ENCODE measurements at regions not wholly inside any gene's neighbourhood (a gene's known extent, or its start where the extent isn't known, plus 50 kb on each side); places are given as distances from the start of the nearest gene placed in this dataset.

DNA sequence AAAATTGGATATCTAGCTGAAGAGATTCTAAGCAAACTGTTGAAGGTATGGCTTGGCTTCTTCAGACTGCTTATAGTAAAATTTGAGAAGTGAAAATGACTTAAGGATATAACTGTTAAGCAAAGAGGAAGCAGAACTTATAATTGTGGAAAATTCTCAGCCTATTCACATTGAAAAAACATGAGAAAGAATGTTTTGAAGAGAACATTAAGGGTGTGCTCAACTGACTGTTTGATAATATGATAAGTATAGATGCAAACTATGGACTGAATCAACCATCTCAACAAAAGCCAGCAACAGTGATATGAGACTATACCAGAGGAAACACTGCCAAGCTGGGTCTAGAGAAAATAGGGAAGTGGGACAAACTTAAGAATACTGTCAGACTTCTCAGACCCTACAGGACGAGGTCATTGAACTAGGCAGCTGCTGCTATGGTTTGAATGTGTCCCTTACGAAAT is 133.1 kb upstream of the PPP1R3A start:
- peaks cover 14% of the 10 kb centered on the region for H3K4me1 Mint-ChIP-seq
- no peaks in the 10 kb centered on the region for H3K36me3 Mint-ChIP-seq (ENCODE audit: low read depth)
- H3K27me3 Mint-ChIP-seq, result no peaks in the 10 kb centered on the region

DNA sequence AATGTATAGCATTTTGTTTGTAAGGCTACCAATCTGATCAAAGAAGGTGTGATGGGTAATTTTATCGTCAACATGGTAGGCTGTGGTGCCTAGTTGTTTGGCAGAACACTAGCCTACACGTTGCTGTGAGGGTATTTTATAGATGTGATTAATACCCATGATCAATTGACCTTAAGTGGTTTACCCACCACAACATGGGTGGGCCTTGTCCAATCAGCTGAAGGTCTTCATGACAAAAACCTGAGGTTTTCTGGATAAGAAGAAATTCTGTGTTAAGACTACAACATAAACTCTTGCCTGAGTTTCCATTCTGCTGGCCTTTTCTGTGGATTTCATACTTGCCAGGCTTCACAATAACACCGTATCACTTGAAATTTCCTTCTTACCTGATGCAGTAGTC is 131.8 kb upstream of the PPP1R3A start:
- POLR2A ChIA-PET, result no interaction called here
- no peak for DNase-seq
- CTCF ChIA-PET, result no interaction called here
- no peaks in the 10 kb centered on the region for H3K36me3 Mint-ChIP-seq (ENCODE audit: low read depth)
- no peak overlapping the region for H3K27ac Mint-ChIP-seq
- no peaks in the 10 kb centered on the region for H3K9me3 Mint-ChIP-seq
- peaks cover 14% of the 10 kb centered on the region for H3K4me1 Mint-ChIP-seq
- H3K4me3 Mint-ChIP-seq, result no peak overlapping the region
- no peaks in the 10 kb centered on the region for H3K27me3 Mint-ChIP-seq

More for the DNA sequence above, 133.1 kb upstream of the PPP1R3A start:
- Mint-ChIP-seq H3K27ac (no peak overlapping the region), H3K4me3 (no peak overlapping the region), H3K9me3 (no peaks in the 10 kb centered on the region)
- POLR2A ChIA-PET, result no interaction called here
- CTCF ChIA-PET, result no interaction called here
- no peak for DNase-seq

DNA sequence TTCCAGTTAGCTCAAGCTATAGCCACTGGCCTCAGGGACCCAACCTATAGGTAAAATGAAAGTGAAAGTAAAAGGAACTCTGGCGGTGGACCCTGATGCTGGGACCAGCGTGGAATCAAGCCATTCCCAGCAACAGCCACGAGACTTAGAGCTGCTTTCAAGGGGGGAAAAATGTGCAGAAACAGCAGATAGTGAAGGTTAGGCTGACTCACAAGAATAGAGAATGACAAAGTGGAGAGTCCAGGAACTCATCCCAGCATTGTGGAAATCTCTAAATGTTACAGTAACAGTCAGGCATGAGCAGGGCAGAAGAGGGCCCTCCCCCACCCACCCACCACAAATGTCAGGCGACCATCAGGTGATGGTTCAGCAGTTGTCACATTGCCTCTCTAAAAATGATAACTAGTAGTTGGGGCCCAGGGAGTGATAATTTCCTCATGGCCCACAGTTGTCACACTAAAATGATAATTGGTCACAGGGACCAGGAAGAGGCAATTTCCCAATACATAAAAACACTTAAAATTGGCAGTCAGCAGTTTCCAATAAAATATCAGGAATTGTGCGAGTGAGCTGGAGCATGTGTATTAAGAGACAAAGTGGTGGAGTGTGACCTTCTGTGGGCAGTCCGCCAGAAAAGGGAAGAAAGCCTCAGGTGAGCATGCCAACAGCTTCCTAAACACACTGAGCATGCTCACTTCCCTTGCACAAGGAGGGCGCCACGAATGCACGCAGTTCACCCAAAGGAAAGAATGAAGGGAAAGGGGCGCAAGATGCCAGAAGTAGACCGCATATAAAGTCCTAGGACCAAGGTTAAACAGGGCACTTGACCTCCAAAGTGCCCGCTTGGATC is 129.8 kb upstream of the PPP1R3A start:
- POLR2A ChIA-PET, result no interaction called here
- no peaks in the 10 kb centered on the region for H3K36me3 Mint-ChIP-seq (ENCODE audit: low read depth)
- H3K9me3 Mint-ChIP-seq, result no peaks in the 10 kb centered on the region
- peak overlapping the region; percentile 20 for H3K27ac Mint-ChIP-seq
- H3K27me3 Mint-ChIP-seq, result no peaks in the 10 kb centered on the region
- CTCF ChIA-PET, result no interaction called here
- peak overlapping the region; percentile 76 for H3K4me3 Mint-ChIP-seq
- DNase-seq, result no peak
- peaks cover 14% of the 10 kb centered on the region for H3K4me1 Mint-ChIP-seq

DNA sequence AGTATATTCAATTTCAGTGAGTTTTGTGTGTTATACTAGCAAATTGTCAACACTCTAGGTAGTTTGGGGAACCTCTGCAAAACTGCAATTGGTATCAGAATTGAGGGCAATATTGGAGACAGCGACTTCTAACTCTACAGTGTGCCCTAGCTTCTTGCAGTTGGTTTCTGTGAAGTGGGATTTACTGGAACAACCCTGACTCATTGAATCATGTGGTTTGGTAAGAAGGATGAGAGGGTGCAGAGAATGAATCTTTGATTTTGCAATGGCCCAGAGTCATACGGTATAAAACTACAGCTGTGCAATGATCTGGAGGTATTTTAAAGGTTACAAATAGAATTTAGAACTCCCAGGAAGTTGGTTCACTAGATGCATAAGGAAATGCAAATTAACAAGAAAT is 129.1 kb upstream of the PPP1R3A start:
- no peak for DNase-seq
- Mint-ChIP-seq H3K9me3 (no peaks in the 10 kb centered on the region), H3K36me3 (ENCODE audit: low read depth) (no peaks in the 10 kb centered on the region), H3K4me3 (peak overlapping the region; percentile 76), H3K4me1 (peaks cover 14% of the 10 kb centered on the region), H3K27me3 (no peaks in the 10 kb centered on the region), H3K27ac (no peak overlapping the region)
- ChIA-PET POLR2A (no interaction called here), CTCF (no interaction called here)

DNA sequence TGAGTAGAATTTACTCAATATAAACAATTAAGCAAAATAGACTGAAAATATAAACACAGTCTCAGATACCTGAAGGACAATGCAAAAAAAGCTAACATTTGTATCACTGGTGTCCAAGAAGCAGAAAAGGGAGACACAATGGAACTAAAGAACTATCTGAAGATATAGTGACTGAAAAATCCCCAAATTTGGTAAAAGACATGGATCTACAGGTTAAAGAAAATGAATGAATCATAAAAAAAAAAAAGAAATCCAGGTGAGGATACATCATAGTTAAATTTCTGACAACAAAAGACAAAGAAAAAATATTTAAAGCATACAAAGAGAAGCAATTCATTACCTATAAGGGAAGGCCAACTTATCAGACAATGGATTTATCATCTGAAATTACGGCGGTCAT is 114.7 kb upstream of the PPP1R3A start:
- DNase-seq, result no peak
- CTCF ChIA-PET, result no interaction called here
- H3K9me3 Mint-ChIP-seq, result no peaks in the 10 kb centered on the region

DNA sequence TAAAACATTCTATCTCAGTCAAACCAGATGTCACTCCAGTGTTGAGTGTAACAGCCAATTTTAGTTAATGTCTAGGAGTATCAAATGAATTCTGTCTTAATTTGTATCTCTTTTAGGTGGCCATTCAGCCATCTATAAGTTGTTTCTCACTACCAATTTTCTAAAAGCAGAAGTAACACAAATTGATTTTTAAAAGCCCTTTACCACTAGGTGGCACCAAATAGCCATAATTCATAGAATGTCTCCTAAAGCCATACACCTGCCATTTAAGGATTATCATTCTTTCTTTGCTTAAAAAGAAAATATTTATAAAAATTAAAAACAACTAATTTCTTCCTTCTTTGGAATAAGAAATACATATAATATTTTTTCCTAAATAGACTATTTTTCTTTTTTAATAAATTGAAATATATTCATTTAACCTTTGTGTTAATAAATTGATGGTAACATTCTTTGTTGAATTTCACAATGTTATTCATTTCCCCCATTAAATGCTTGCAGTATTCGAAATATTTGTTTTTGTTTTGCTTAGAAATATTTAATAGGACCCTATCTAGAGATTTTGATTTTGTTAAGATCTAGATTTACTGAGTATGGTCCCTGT is 107.8 kb upstream of the PPP1R3A start:
- CTCF ChIA-PET, result no interaction called here

More for the DNA sequence above, 114.7 kb upstream of the PPP1R3A start:
- Mint-ChIP-seq H3K27me3 (no peaks in the 10 kb centered on the region), H3K4me3 (no peak overlapping the region), H3K4me1 (no peaks in the 10 kb centered on the region), H3K36me3 (ENCODE audit: low read depth) (no peaks in the 10 kb centered on the region), H3K27ac (no peak overlapping the region)
- POLR2A ChIA-PET, result no interaction called here

DNA sequence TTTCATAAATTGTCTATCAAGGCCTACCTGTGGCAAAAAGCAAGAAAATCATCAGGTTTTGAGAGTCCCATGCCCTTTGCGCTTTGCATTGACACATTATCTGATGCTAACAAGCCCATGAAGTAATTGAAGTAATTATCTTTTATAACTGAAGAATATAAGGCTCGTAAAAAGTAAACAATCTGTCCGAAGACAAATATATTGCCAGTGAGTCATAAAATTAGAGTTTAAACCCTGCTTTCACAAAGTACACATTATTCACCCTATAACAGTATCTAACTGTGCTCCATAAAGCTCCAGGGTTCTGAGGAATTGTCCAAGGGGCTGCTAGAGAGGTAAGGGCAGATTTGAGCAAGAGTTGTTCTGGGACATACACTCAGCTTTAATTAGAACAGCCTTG is 102.3 kb upstream of the PPP1R3A start:
- Mint-ChIP-seq H3K4me3 (no peak overlapping the region), H3K27me3 (no peaks in the 10 kb centered on the region), H3K9me3 (no peaks in the 10 kb centered on the region), H3K4me1 (no peaks in the 10 kb centered on the region), H3K27ac (no peak overlapping the region), H3K36me3 (ENCODE audit: low read depth) (no peaks in the 10 kb centered on the region)
- CTCF ChIA-PET, result no interaction called here
- DNase-seq, result no peak
- POLR2A ChIA-PET, result no interaction called here

More for the DNA sequence above, 107.8 kb upstream of the PPP1R3A start:
- H3K27me3 Mint-ChIP-seq, result no peaks in the 10 kb centered on the region
- no peak overlapping the region for H3K4me3 Mint-ChIP-seq
- H3K9me3 Mint-ChIP-seq, result no peaks in the 10 kb centered on the region
- H3K27ac Mint-ChIP-seq, result no peak overlapping the region
- POLR2A ChIA-PET, result no interaction called here
- H3K36me3 Mint-ChIP-seq (ENCODE audit: low read depth), result no peaks in the 10 kb centered on the region
- no peaks in the 10 kb centered on the region for H3K4me1 Mint-ChIP-seq
- no peak for DNase-seq

DNA sequence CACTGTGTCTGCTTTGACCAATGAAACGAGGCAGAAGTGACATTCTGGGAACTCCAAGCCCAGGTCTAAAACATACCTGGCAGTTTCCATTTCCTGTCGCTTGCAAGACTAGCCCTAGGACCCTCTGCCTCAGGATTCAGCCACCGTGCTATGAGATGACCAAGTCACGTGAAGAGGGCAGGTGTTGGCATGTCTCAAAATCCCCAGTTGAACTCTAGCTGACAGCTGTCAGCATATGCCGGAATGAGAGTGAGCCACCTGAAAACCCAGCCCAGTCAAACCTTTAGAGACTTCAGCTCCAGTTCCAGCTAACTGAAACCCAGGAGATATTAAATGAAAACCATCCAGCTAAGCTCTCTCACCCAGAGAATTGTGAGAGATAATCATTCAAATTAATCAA is 89.9 kb upstream of the PPP1R3A start:
- Mint-ChIP-seq H3K9me3 (no peaks in the 10 kb centered on the region), H3K27me3 (no peaks in the 10 kb centered on the region), H3K27ac (no peak overlapping the region), H3K36me3 (ENCODE audit: low read depth) (no peaks in the 10 kb centered on the region), H3K4me3 (no peak overlapping the region), H3K4me1 (no peaks in the 10 kb centered on the region)
- CTCF ChIA-PET, result no interaction called here
- POLR2A ChIA-PET, result no interaction called here
- DNase-seq, result no peak

DNA sequence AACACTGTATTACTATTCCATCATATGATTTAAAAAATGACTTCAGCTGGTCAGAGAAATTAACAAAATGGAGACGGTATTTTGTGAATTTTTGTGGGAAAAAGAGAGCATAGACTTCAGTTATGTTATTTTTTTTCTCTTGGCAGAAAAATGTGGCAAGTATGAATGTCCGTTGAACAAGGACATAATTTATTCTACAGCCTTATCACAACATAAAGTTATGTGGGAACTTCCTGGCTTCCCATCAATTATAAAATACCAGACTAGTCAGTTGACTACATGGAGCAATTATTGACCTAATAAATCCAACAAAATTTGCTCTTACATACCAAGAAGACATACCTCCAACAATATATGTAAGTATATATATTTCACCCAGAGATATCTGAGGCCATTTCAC is 88.6 kb upstream of the PPP1R3A start:
- Mint-ChIP-seq H3K27me3 (no peaks in the 10 kb centered on the region), H3K36me3 (ENCODE audit: low read depth) (no peaks in the 10 kb centered on the region), H3K9me3 (peaks cover under 1% of the 10 kb centered on the region), H3K4me3 (no peak overlapping the region), H3K4me1 (no peaks in the 10 kb centered on the region), H3K27ac (no peak overlapping the region)
- ChIA-PET POLR2A (no interaction called here), CTCF (no interaction called here)
- no peak for DNase-seq

DNA sequence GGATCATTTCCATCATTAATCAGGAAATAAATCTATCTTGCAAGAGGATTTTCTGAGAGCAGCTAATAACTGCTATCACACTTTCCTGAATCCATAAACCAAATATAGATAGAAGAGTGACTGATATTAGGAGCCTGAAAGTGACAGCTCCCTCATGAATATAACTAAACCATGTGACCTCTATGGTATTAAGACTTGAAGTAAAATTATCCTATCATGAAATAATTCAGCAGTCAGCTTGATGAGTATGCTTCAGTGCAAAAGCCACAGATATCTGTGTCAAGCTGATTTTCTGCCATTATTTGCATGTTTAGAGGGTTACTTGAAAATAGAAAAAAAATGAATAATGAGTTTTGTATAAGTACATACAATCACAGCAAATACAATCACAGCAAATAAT is 80.1 kb upstream of the PPP1R3A start:
- no peaks in the 10 kb centered on the region for H3K4me1 Mint-ChIP-seq
- no peak for DNase-seq
- ChIA-PET POLR2A (no interaction called here), CTCF (no interaction called here)
- H3K27me3 Mint-ChIP-seq, result no peaks in the 10 kb centered on the region
- H3K36me3 Mint-ChIP-seq (ENCODE audit: low read depth), result no peaks in the 10 kb centered on the region
- peaks cover 6% of the 10 kb centered on the region for H3K9me3 Mint-ChIP-seq
- H3K4me3 Mint-ChIP-seq, result no peak overlapping the region
- no peak overlapping the region for H3K27ac Mint-ChIP-seq

DNA sequence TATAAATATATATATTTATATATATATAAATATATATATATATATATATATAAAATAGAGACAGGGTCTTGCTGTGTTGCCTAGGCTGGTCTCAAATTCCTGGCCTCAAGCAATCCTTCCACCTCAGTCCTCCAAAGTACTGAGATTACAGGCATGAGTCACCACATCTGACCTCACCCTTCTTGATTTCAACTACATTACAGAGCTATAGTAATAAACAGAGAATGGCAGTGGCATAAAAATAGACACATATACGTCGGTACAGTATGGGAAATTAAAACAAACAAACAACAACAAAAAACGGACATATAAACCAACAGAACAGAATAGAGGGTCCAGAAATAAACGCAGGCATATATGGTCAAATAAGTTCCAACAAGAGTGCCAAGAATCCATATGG is 77.6 kb upstream of the PPP1R3A start:
- POLR2A ChIA-PET, result no interaction called here

DNA sequence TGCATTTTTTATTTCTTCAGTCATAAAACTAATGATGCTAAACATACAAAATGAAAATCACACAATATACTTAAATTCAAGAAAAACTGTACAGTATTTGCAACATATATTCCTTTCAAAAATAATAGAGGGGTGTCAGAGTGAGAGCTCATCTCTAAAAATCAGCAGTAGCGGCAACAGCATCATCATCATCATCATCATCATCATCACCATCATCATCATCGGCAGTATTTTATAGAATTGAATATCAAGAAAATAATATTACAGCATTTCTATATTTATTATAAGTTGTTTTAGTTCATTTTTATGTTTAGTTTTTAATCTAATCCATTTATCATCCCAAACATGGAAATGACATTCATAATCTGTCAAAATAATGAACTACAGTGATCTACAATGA is 67.4 kb upstream of the PPP1R3A start:
- POLR2A ChIA-PET, result no interaction called here
- no peak overlapping the region for H3K4me3 Mint-ChIP-seq
- H3K4me1 Mint-ChIP-seq, result no peaks in the 10 kb centered on the region
- no peak overlapping the region for H3K27ac Mint-ChIP-seq
- no peaks in the 10 kb centered on the region for H3K27me3 Mint-ChIP-seq
- H3K36me3 Mint-ChIP-seq (ENCODE audit: low read depth), result no peaks in the 10 kb centered on the region
- no peak for DNase-seq
- CTCF ChIA-PET, result no interaction called here
- no peaks in the 10 kb centered on the region for H3K9me3 Mint-ChIP-seq

More for the DNA sequence above, 77.6 kb upstream of the PPP1R3A start:
- no peaks in the 10 kb centered on the region for H3K27me3 Mint-ChIP-seq
- H3K27ac Mint-ChIP-seq, result no peak overlapping the region
- no peak overlapping the region for H3K4me3 Mint-ChIP-seq
- no peaks in the 10 kb centered on the region for H3K9me3 Mint-ChIP-seq
- CTCF ChIA-PET, result no interaction called here
- H3K4me1 Mint-ChIP-seq, result no peaks in the 10 kb centered on the region
- no peaks in the 10 kb centered on the region for H3K36me3 Mint-ChIP-seq (ENCODE audit: low read depth)
- no peak for DNase-seq

DNA sequence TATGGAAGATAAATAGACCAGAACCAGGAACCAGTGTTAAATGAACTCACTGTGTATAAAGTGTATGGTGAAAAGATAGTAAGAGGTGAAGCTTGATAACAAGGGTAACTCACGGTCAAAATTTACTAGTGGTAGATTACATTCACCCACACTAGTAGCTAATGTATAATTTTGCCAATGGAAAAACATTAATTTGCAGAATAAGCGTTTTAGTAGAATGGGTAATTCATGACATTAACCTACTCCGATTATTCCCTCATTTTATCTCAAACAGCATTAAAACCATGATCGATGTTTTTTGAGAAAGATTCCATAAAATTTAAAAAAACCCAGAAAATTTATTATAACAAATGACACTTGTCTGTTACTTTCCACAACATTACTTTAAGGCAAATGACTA is 57.7 kb upstream of the PPP1R3A start:
- no peaks in the 10 kb centered on the region for H3K27me3 Mint-ChIP-seq
- no peaks in the 10 kb centered on the region for H3K9me3 Mint-ChIP-seq
- H3K27ac Mint-ChIP-seq, result no peak overlapping the region
- H3K36me3 Mint-ChIP-seq (ENCODE audit: low read depth), result no peaks in the 10 kb centered on the region
- ChIA-PET CTCF (no interaction called here), POLR2A (no interaction called here)
- H3K4me3 Mint-ChIP-seq, result no peak overlapping the region
- H3K4me1 Mint-ChIP-seq, result no peaks in the 10 kb centered on the region
- DNase-seq, result no peak

DNA sequence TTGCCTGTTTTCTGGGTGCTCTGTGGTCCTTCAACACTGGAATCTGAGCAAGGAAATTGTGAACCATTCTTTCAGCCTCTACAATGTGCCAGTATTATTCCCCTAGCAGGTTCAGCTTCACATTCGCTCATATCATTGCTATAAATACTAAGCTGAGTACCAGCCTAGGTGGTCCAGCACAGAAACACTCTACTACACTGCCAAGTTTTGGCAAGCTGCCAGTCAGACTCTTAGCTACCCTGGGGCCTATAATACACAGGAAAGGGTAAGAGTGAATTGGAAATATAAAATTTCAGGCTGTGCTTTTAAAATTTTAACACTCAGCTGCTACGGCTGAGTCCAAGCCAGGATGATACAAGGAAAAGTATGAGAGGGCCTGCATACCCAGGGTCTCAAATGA is 49.9 kb upstream of the PPP1R3A start:
- H3K27me3 Mint-ChIP-seq, result no peaks in the 10 kb centered on the region
- CTCF ChIA-PET, result no interaction called here
- H3K4me1 Mint-ChIP-seq, result no peaks in the 10 kb centered on the region
- no peaks in the 10 kb centered on the region for H3K36me3 Mint-ChIP-seq (ENCODE audit: low read depth)
- no peaks in the 10 kb centered on the region for H3K9me3 Mint-ChIP-seq
- no peak for DNase-seq
- H3K4me3 Mint-ChIP-seq, result no peak overlapping the region
- no peak overlapping the region for H3K27ac Mint-ChIP-seq
- POLR2A ChIA-PET, result no interaction called here

All from activated CD4-positive, alpha-beta memory T cell treated with anti-CD3 and anti-CD28 coated beads, Interleukin-2, amount 10 ng/mL, durations not matched to agents 7 days and 5 days (primary cell).